Umbilical cord (tissue), 1 donor: ENCODE measurements at regions not wholly inside any gene's neighbourhood (a gene's known extent, or its start where the extent isn't known, plus 50 kb on each side); places are given as distances from the start of the nearest gene placed in this dataset.
A peak's percentile ranks its signal among the peaks of the same experiment; 100 is the strongest.

Experiments used
- DNase-seq: peaks from one replicate; pipeline ENCODE4 v3.0.0-alpha.2; 2015; ENCODE audit warnings: low spot score

DNA sequence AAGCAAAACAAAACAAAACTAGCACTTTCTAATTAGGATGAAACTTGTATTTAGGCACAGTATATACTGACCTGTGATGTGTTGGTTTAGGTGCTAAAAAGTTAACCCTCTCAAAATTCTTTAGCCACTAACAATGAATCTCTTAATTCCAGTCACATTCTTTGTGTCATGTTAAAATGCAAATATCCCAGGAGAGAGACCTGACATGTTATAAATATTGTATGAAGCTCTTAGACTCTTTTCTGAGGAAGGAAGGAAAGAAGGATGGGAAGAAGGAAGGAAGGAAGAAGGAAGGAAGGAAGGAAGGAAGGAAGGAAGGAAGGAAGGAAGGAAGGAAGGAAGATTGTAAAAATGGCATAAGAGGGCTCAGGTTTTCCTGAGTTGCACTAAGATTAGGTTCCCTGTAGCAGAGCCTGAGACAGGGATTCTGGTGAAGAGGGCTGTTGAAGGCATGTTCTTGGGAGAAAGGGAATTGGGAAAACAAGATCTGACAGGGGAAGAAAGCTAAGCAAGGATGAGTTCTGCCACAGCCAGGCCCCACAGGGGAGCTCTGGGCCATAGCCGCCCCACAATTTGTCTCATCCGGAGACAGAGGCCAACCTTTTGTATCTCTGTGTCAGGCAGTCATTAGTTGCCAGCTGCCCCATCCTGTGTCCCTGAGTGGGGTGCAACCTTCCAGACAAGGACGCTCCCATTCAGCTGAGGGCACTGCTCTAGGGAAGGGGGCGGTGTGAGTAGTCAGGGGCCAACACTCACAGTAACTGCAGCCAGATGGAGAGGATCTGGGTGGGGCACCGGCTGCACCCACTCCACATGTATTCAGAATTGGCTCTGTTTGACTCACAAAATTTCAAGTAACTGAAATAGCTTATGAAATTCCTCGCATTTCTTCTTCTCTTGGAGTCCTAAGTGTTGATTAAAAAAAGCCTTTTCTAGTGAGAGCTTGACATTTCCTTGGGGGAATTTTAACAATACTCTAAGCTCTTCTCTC is 189.3 kb upstream of the ARG1 start:
- DNase-seq = no peak

GRCh38 chr6:131387562-131388447 is 185.2 kb upstream of the ARG1 start:
- DNase-seq = no peak

GRCh38 chr6:131390322-131390721 is 182.7 kb upstream of the ARG1 start:
- no peak for DNase-seq

DNA sequence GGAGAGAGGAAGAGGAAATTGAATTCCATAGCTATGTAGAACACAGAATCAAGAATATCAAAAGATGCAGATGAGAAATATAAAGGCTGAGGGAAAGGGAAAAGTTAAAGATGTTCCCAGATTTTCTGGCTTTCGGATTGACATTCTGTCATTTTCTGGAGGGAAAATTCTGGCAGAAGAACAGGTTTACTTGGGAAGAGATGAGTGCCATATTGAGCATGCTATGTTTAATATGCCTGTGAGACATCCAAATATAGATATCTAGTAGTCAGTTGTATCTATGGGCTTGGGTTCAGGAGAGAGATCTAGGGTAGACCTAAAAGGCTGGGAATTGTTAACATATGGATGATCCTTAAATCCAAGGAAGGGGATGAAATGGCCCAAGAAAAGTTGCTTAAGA is 181.9 kb upstream of the ARG1 start:
- DNase-seq = no peak

- no peak for DNase-seq
These were observed 179.6 kb upstream of the ARG1 start for GRCh38 chr6:131393433-131393832.

DNA sequence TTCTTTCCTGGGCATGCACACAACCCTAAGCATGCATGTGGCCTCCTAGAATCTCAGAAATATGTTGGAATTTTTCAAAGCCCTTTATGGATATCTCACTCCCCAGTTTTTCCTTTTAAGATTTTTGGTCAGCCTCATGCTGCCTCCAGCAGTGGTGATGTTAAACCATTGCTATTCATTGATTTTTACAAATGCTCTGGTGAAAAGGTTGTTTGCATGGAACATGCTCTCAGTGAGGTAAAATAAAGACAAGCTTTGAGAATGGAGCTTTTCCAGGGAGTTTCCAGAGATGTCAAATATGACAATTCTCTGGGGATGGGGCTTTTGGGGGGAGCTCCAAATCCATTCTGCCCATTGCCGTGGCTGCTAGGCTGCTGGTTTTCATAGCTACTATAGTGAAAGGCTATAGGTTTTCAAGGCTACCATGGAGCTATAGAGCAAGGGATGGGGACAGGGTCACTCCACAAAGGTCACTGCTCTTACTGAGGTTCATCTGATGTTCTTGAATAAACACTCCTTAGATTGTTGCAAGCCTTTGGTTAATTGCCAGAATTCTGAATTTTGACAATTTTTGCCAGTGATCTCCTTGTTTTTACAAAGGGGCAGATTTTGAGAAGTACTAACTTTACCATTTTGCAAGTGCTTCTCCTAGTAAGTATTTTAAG is 178.1 kb upstream of the ARG1 start:
- no peak for DNase-seq

DNA sequence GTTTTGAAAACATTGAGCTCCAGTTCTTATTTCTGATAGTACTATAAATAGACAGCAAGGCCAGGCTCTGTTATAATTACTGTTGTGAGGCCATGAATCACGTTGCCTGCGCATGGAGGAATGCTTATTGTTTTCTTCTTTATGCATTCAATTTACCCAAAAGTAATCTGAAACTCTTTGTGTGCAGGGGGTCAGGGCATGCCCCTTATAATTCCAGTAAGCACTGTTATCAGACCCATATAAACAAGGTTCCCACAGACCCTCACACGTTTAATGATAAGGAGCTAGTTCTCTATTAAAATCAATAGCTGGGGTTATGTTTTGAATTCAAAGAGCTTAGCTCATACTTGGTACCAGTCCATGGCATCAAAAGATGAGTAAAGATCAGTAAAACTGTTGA is 174.8 kb upstream of the ARG1 start:
- DNase-seq = no peak

DNA sequence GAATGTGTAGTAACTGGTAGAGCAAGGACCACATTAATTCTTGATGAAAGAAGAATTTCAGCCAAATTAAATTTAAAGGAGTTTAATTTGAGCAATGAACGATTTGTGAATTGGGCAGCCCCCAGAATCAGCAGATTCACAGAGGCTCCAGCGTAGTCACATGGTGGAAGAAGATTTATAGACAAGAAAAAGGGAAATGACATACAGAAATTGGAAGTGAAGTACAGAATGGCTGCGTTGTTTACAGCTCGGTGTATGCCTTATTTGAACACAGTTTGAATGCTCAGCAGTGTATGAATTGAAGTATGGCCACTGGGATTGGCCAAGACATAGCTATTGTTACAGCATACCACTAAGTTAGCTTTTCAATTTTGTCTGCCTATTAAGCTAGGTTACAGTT is 173.6 kb upstream of the ARG1 start:
- DNase-seq = no peak

DNA sequence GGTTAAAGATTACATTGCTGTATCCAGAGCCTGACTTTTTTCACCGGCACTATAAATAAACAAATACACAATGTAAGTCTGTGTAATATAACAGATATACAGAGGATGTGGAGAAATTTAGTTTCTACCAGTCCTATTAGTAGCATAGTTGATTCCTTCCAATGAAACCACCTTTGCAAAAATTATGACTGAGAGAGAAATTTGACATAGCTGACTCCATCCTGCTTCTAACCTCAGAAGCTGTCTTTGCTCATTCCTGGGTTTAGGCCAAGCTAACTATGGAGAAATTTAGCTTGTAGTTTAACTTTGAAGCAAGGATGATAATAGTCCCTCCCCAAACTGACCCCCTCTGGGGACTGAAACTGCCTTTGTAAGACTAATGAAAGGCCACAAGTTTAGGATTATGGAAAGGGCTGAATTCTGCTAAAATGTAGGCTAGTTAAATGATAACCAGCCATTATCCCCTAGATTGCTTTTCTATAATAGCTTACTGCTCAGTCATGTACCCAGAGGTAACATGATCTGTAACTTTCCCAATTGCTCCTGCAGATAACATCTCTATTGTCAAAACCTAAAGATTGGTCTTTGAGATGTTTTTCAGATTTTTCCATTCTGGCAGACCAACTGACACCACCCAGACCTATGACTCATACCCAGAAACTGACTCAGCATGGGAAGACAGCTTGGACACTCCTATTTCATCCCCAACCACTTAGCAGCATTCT is 172.8 kb upstream of the ARG1 start:
- no peak for DNase-seq

DNA sequence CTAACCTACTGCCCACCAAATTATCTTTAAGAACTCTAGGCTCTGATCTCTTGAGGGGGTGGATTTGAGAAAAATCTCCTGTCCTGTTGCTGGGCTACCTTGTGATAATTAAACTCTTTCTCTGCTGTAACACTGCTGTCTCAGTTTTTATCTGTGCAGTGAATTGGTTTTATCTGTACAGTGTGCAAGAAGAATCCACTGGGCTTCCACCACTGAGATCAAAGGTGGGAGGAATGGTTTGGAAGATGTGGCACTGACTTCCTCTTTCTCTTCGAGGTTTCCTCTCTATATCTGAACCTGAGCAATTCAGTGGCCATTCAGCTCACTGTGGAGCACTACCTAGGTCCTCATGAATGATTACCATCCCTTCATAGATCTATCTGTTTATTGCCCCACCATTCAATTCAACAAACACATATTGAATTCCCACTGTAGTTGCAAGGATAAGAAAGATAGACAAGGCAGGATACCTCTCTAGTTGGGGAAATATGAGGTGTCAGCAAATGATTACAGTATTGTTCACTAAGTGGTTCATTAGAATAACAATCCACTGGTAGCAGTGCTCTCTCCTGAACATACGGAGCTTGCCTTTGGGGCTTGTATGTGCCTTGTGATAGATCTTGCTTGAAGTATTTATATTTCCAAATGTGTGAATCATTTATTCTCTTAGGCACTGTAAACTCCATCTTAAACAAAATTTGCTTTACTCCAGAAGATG is 172.1 kb upstream of the ARG1 start:
- DNase-seq = no peak

GRCh38 chr6:131408811-131409210 is 164.2 kb upstream of the ARG1 start:
- DNase-seq = no peak

DNA sequence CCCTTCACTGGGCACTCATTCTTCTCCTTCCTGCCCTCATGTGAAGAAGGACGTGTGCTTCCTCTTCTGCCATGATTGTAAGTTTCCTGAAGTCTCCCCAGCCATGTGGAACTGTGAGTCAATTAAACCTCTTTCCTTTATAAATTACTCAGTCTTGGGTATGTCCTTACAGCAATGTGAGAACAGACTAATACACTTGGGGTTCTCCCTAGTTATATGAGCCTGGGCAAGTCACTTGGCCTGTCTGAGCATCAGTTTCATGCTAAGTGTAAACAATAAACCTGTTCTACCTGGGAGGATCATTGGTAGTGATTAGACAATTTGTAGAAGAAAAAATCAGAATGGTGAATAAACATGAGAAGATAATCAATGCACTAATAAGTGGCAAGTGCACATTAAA is 162.2 kb upstream of the ARG1 start:
- DNase-seq = no peak

DNA sequence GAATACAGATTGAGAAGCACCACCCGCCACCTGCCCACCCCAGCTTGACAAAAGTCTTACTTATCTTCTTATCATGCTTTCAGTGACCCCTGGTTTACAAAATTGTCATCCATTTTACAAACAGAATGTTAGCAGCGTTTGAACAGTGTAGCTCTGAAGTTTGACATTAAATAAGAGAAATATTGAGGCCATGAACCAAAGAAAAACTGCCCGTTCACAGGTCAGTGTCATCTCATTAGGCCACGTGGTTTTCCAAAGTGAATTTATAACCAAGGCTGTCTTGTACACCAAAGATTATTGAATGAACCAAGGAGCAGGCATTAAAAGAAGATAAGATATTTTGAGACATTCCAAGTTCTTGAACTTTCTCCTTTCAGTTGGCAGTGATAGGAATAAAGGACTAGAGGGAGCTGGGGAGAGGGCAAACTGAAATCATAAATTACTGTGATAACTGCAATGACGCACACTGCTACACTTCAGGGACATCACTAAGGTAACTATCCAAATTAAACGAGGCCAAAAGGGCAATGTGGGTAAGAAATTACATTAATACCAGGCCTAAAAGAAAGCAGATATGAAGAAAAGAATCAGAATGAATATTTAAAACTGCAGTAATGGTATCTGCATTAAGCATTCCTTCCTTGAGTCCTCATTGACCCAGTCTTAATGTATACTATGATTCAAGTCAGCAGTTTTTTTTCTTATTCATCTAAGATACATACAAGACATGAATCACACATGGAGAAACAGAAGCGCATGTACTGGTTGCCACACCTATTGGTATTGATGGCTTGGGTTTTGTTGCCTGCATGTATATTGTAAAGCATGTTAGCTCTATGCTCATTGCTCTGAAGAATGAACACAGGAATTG is 159.8 kb upstream of the ARG1 start:
- peak; percentile 4 for DNase-seq

DNA sequence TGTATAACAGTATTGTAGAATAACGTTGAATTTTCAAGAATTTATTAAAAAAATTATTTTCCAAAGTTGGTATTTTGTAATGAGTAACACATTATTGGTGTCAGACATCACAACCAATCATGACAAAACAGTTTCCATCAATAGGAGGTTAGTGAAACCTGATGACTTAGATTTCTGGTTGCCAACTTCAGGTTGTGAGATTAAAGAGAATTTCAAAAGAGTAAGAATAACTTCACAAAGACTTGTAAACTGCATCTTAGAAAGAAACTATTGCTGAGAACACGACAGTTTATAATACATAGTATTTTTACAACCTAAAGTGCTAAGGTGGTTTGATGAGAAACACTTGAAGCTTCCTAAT is 159.2 kb upstream of the ARG1 start:
- DNase-seq = no peak

DNA sequence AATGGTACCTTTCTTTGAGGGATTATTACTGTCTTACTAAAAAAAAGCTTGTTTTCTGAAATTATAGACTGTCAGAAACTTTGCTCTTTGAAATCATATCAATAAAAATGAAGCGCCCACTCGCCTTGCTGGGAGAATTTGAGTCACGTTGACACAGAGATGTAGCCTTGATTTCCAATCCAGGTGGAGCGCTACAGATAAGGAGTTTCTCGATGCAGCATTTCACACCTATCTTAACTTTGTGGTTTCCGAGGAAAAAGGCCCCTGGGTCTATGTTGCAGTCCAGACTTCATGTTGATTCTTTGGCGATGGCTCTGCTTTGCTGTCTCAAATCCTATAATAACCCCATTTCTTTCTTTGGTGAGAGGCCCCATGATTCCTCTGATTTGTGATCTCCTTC is 158.1 kb upstream of the ARG1 start:
- no peak for DNase-seq

GRCh38 chr6:131418441-131418840 is 154.6 kb upstream of the ARG1 start:
- no peak for DNase-seq

- no peak for DNase-seq
These were observed 153.3 kb upstream of the ARG1 start for GRCh38 chr6:131419702-131420101.

GRCh38 chr6:131424016-131424415 is 149.0 kb upstream of the ARG1 start:
- peak; percentile 9 for DNase-seq

DNA sequence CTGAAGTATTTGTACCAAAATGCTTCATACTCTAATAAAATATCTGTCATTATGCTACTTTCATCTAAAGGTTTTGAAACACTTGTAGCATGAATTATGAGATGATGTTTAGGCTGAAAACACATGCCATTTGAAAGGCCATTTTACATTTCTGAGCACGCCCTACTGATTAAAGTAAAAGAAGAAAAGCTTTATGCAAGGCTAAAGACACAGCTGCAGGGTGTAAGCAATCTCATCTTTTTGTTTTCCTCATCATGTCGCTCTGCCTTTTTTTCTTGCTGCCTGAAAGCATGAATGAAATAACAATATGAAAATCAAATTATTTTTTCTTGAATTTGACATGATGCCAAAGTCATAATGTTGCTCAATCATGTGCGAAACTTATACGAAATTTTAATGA is 148.6 kb upstream of the ARG1 start:
- DNase-seq = no peak
